Astrocyte (in vitro differentiated cells and primary cell): ENCODE measurements at regions not wholly inside any gene's neighbourhood (a gene's known extent, or its start where the extent isn't known, plus 50 kb on each side); places are given as distances from the start of the nearest gene placed in this dataset.

Experiments
- EZH2 ChIP-seq: IDR thresholded peaks from 2 replicates; pipeline ENCODE4 v1.6.1; 2012; ENCODE audit warnings: mild to moderate bottlenecking, low read length, inconsistent platforms; ENCODE audit not compliant: insufficient read depth
- TF ChIP-seq, protein P1 (sequence below): IDR thresholded peaks from 2 replicates; pipeline ENCODE4 v1.5.1; 2011; ENCODE audit warnings: low read depth, mild to moderate bottlenecking, inconsistent platforms, low read length, moderate library complexity; ENCODE audit not compliant: insufficient read depth

DNA sequence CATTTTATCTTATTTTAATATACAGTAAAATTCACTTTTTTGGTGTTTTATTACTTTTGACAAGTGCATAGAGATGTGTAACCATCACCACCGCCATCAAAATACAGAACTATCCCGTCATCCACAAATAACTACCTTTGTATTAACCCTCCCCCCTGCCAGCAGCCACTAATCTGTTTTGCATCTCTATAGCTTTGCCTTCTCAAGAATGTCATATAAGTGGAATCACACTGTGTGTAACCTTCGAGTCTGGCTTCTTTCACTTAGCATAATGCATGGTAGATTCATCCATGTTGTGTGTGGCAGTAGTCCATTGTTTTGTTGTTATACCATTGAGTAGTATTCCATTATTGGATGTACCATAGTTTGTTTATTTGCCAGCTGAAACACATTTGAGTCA, 98.8 kb downstream of the BOD1 start:
- TF ChIP-seq, protein P1, sequence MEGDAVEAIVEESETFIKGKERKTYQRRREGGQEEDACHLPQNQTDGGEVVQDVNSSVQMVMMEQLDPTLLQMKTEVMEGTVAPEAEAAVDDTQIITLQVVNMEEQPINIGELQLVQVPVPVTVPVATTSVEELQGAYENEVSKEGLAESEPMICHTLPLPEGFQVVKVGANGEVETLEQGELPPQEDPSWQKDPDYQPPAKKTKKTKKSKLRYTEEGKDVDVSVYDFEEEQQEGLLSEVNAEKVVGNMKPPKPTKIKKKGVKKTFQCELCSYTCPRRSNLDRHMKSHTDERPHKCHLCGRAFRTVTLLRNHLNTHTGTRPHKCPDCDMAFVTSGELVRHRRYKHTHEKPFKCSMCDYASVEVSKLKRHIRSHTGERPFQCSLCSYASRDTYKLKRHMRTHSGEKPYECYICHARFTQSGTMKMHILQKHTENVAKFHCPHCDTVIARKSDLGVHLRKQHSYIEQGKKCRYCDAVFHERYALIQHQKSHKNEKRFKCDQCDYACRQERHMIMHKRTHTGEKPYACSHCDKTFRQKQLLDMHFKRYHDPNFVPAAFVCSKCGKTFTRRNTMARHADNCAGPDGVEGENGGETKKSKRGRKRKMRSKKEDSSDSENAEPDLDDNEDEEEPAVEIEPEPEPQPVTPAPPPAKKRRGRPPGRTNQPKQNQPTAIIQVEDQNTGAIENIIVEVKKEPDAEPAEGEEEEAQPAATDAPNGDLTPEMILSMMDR = no peak
- TF ChIP-seq EZH2 = no peak
